GM18907 (cell line): ENCODE measurements at regions not wholly inside any gene's neighbourhood (a gene's known extent, or its start where the extent isn't known, plus 50 kb on each side); places are given as distances from the start of the nearest gene placed in this dataset.
"Not testable (repeated sequence)": the region's sequence is repeated elsewhere in the genome, so short reads cannot be mapped to it uniquely, and the experiment has no call there.

Experiments used
- ATAC-seq: cut with Tn5 transposase; IDR thresholded peaks from one replicate; pipeline ENCODE4 v1.9.1; 2021; ENCODE audit warnings: mild to moderate bottlenecking, moderate library complexity; ENCODE audit not compliant: unreplicated experiment

DNA sequence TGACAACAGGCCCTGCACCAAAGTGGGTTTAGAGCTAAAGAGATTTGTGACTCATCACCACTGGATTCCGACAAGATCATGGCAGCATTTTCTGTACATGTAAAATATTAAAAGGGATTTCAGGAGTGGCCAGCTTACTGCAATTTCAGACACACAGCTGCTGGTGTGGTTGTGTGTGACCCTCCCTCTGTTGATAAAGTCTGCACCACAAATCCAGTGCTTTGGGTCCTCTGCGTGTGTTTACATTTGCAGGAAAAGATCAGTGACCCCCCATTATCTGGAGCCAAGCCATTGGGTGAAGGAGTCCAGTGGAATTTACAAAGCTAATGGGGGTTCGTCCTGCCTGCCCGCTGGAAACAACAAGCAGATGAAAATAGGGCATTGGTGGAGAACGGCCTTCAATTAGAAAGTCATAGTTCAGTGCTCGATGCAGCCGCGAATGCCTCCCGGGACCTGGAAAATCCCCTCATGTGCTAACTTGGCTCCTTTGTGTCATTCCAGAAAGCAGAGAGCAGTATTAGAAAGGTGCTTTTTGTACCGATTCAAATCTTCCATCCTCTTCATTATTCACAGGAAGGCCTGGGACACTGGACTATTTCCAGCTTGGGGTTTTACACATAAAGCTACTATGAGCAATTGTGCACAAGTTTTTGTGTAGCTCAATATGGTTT, 188.5 kb upstream of the TMEM132C start:
- ATAC-seq = no peak

DNA sequence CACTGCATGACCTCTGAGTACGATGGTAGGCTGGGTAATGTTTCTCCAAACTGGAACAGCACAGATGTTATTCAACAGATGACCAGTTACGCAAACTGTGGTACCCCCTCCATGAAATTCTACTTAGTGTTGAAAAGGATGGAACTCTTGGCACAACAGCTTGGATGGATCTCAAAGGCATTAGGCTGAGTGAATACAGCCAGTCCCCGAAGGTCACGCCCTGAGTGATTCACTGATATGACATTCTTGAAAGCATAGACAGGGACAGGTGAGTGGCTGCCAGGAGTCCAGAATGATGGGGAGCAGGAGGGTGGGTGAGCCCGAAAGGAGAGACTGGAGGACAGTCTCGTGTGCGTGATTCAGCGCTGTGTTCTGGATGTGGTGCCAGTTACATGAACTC, 187.5 kb upstream of the TMEM132C start:
- ATAC-seq = no peak

DNA sequence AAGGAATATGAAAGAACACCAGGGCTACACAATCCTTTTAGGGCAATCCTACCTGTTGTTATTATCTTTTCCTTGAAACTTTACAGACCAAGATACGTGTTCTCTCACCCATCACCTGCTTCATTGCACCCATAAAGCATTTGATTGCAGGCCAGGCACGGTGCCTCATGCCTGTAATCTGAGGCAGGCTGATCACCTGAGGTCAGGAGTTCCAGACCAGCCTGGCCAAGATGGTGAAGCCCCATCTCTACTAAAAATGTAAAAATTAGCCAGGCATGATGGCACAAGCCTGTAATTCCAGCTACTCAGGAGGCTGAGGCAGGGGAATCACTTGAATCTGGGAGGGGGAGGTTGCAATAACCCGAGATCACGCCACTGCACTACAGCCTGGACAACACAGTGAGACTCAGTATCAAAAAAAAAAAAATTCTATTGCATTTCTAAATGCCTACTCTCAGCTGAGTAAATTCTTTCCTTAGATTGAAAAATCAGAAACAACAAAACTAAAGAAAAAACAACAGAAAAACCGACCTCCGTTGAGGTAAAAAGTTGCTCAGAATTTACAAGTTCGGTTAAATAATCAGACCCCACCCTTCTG, 183.7 kb upstream of the TMEM132C start:
- no peak for ATAC-seq

DNA sequence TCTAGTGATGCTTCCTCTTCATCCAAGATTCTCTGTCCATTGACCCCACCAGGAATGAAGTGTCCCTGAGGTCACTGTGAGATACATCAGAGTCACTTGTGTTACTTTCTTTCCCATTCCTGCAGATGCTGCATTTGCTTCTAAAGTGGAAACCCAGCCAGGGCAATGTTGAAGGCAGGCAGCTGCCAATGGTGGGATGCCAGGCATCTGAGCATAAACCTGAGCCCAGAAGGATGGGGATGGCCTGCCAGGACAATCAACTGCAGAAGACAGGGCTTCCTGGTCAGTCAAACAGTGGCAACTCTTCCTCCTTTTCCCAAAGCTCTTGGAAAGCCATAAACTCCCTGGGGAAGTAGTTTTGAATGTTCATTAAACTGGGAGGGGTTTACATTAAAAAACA, 178.0 kb upstream of the TMEM132C start:
- ATAC-seq = no peak

DNA sequence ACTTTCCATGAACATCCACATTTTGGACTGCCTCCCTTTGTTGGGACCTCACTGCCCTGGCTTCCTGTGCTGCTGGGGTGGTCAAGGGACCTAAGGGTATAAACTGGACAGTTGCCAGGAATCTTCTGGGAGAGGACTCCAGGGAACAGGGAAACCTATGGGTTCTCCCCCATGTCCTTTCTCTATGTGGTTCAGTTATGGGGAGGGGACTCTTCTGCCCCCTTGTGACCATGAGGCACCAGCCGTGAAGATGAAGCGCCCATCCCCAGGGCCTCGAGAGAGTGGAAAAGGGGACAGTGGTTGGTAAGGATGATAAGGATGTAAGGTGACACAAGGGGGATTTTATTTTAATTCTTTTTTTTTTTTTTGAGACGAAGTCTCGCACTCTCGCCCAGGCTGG, 177.0 kb upstream of the TMEM132C start:
- no peak for ATAC-seq

GRCh38 chr12:128091101-128091720, 175.8 kb upstream of the TMEM132C start:
- no peak for ATAC-seq

DNA sequence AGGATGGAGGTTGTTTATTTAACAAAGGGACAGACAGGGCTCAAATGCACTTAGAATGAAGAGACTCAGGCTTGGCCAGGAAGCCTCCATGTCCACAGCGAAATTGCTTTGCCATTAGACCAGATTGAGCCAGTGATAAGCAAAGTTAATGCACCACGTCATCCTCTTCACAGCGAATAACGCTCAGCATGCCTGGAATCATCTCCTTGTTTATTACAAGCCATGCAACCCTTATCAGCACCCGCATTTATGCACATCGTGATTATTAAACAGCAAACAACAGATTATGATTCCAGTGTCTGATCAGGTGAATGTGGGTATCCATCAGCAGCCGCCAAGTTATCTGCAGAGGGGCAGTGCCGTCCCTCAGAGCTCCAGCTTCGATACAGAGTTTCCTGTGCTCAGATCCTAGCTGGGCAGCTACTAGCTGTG, 175.0 kb upstream of the TMEM132C start:
- no peak for ATAC-seq

GRCh38 chr12:128098730-128099129, 168.2 kb upstream of the TMEM132C start:
- no peak for ATAC-seq

DNA sequence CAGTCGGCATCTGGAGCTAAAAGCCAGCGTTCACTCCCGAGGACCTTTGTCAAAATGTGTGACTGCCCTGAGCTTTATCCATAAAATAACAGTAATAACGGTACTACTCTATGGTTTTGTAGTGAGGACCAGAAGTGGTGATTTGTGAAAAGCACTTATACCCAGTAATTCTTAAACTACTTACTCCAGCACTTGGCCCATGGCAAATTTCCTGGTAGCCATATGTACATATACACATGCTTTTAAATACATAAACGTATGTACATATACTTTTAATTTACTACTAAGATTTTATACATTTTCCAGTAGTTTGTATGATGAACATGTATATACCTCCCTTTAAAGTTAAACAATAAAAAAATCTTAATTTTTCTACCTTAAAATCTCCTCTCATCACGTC, 163.8 kb upstream of the TMEM132C start:
- ATAC-seq = no peak

DNA sequence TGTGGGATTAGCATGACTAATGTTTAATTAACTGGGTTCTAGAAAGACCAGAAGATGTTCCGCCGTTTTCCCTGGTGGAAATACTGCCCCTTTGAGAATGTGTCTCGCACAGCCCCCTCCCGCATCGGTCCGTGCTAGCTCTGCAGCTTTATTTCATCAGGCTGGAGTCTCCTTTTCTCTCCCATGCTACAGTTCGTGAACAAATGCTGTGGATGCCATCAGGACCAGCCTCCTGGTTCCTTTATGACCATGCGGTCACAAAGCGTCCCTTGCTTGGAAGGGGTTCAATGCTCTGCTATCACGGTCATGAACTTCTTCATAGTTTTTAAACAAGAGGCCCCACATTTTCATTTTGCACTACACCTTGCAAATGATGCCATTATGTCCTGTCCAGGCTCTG, 157.7 kb upstream of the TMEM132C start:
- no peak for ATAC-seq

GRCh38 chr12:128109636-128110035, 157.3 kb upstream of the TMEM132C start:
- ATAC-seq = no peak

DNA sequence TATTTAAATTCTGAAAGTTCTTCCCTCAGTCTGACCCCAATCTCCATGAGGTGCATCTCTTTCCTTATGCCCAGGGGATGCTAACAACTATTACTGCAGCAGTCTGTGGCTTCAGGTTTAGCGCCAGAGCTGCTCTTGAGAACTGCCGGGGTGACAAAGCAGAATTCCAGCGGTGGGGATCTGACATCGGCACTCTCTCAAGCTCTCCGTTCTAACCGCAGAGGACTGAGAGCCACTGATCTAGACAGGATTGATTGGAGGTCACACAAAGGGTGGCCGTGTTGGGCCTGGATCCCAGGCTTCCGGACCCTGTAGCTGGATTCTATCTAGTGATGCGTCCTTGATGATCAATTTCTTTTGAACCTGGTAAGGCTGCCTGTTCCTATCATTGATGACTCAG, 155.6 kb upstream of the TMEM132C start:
- no peak for ATAC-seq

- no peak for ATAC-seq
Measured at GRCh38 chr12:128111951-128112350, 155.0 kb upstream of the TMEM132C start.

- ATAC-seq = not testable (repeated sequence)
Measured at GRCh38 chr12:128113250-128113649, 153.7 kb upstream of the TMEM132C start.

DNA sequence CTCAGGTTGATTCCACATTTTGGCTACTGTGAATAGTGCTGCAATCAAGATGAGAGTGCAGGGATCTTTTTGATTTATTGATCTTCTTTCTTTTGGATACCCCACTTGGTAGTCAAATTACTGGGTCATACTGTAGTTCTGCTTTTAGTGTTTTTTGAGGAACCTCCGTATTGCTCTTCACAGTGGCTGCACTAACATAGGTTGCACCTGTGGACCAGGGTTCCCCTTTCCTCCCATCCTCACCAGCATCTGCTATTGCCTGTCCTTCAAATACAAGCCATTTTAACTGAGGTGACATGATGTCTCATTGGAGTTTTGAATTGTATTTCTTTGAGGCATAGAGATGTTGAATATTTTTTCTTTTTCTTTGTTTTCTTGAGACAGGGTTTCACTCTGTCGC, 152.5 kb upstream of the TMEM132C start:
- no peak for ATAC-seq

DNA sequence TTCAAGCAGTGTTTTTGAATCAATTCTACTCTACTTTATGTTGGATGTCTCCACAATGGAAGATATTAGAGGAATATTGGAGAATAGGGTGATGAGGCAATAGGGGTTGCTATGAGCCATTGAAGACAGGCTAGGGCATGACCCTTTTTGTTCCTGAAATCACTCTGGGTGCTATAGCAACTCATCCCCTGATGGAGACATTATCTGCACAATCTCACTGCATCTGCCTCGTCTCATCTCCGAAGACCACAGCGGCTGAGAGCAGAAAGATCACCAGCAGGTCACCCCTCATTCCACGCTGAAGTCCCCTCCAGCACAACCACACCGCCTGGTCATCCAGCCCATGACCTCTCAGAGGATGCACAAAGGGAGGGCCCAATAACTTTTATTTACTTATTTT, 150.4 kb upstream of the TMEM132C start:
- ATAC-seq = no peak

- no peak for ATAC-seq
Measured at GRCh38 chr12:128120035-128120434, 146.9 kb upstream of the TMEM132C start.

GRCh38 chr12:128121424-128121823, 145.5 kb upstream of the TMEM132C start:
- ATAC-seq = no peak

GRCh38 chr12:128123096-128123495, 143.9 kb upstream of the TMEM132C start:
- no peak for ATAC-seq

GRCh38 chr12:128131955-128132354, 135.0 kb upstream of the TMEM132C start:
- no peak for ATAC-seq

- no peak for ATAC-seq
Measured at GRCh38 chr12:128133321-128134073, 133.5 kb upstream of the TMEM132C start.

DNA sequence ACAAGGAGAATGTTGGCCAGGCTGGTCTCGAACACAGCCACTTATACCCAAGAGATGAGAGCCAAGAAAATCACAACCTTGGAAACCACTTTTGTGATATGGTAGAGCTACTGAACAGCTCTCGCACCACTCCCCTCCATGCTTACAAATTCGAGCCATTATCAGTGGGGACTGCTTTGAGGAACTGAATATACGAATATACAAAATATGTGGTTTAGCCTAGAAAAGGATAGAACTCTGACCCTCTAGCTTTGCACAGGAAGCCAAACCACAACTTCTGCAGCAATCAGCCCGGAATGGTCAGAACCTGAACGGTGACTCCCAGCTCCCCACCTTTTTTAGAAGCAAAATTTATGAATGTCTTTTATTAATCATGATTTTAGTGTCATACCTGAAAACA, 129.8 kb upstream of the TMEM132C start:
- no peak for ATAC-seq
